Esophagus muscularis mucosa (tissue), 4 donors: ENCODE measurements at regions not wholly inside any gene's neighbourhood (a gene's known extent, or its start where the extent isn't known, plus 50 kb on each side); places are given as distances from the start of the nearest gene placed in this dataset.

Experiments
- DNase-seq: peaks from one replicate; pipeline ENCODE4 v3.0.0-alpha.2; 2017; ENCODE audit errors: extremely low spot score
- H3K27ac ChIP-seq, 4 donors: fragments of 200-600 bp; sonication (generic); replicated peaks in 1 of 4; 1 replicate in 3 of 4; 2 replicates in 1 of 4; pipeline ENCODE4 v1.5.1; 2016 to 2019; ENCODE audit warnings: mild to moderate bottlenecking in 1 of 4
- H3K27me3 ChIP-seq, 4 donors: fragments of 200-600 bp; sonication (generic); one replicate each; pipeline versions ENCODE4 v1.5.1 to v1.6.0; 2016 to 2019
- H3K36me3 ChIP-seq, 4 donors: fragments of 200-600 bp; sonication (generic); one replicate each; pipeline ENCODE4 v1.5.1; 2016 to 2019
- H3K4me1 ChIP-seq, 4 donors: fragments of 200-600 bp; sonication (generic); one replicate each; pipeline ENCODE4 v1.5.1; 2016 to 2019
- H3K4me3 ChIP-seq, 4 donors: fragments of 200-600 bp; sonication (generic); 1 replicate in 2 of 4; 2 replicates in 2 of 4; pipeline ENCODE4 v1.5.1; 2016 to 2019; ENCODE audit warnings: mild to moderate bottlenecking in 4 of 4, moderate library complexity in 1 of 4
- H3K9me3 ChIP-seq, 4 donors: fragments of 200-600 bp; sonication (generic); 1 replicate in 3 of 4; 2 replicates in 1 of 4; pipeline ENCODE4 v1.5.1; 2016 to 2019
- CTCF ChIP-seq, 3 experiments: fragments of 200-600 bp in 2 of 3; fragments of 450-650 bp in 1 of 3; sonication (generic) in 2 of 3; IDR thresholded peaks; one replicate each; pipeline ENCODE4 v1.5.1; 2017 to 2019; ENCODE audit warnings: antibody characterized with exemption in 3 of 3, mild to moderate bottlenecking in 2 of 3, moderate library complexity in 1 of 3
- EP300 ChIP-seq: sonication (generic); formaldehyde crosslinking; IDR thresholded peaks from one replicate; pipeline ENCODE4 v1.6.1; 2017; ENCODE audit warnings: antibody characterized with exemption
- POLR2A ChIP-seq: fragments of 450-650 bp; IDR thresholded peaks from one replicate; pipeline ENCODE4 v1.6.1; 2017; ENCODE audit warnings: antibody characterized with exemption, moderate library complexity, mild to moderate bottlenecking, low read depth
- POLR2AphosphoS5 ChIP-seq, 2 donors: sonication (generic); formaldehyde crosslinking; IDR thresholded peaks; one replicate each; pipeline ENCODE4 v1.6.1; 2017; ENCODE audit warnings: antibody characterized with exemption in 2 of 2
- WGBS: methylation state at CpG from one replicate; pipeline ENCODE4 v1.1.5; 2018; 5-methylcytosine and 5-hydroxymethylcytosine counted together
- intact Hi-C: fragments of 100-400 bp; cut with DNase I; formaldehyde crosslinking; loops from one replicate; pipeline ENCODE4 v1.15.1; 2023

DNA sequence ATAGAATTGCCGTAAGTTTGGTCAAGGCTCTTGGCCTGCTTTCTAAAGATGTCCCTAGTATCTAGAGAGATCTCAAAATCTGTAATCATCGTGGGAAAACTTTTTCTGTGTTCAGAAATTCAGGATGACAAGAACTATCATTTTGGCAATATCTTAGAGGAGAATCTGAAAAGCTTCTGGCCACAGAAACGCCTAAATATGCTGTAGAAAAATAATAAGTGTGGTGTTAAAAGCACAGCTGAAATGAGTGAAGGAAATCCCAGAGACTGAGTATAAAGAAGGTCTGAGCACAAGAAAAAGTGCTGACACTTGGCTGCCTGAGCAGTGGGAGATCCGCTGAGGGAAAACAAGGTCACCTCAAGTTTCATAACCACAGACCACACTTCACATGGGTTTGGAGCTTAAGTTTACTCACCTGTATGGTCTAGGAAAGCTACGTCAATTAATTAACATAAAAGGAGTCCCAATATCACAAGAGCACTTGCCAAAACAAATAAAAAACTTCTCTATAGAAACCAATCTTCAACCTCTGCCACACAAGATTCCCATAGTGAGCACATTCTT lies 235.2 kb upstream of the IRF2BP2 start:
- intact Hi-C loops = no loop called here
- Histone ChIP-seq H3K4me3 (no peak overlapping the region), H3K4me1 (peaks cover 8 to 19% (median 12%) of the 10 kb centered on the region in 4 donors), H3K27me3 (no peaks in the 10 kb centered on the region), H3K36me3 (no peaks in the 10 kb centered on the region), H3K27ac (no peak overlapping the region), H3K9me3 (no peaks in the 10 kb centered on the region)
- TF ChIP-seq CTCF (IDR thresholded peaks at IDR 0.05) = no peak
- no peak for TF ChIP-seq POLR2AphosphoS5 (IDR thresholded peaks at IDR 0.05)
- TF ChIP-seq EP300 = no peak
- TF ChIP-seq POLR2A = no peak
- no peak for DNase-seq
- WGBS = 86% methylated on average over 5 of the region's 5 CpGs

DNA sequence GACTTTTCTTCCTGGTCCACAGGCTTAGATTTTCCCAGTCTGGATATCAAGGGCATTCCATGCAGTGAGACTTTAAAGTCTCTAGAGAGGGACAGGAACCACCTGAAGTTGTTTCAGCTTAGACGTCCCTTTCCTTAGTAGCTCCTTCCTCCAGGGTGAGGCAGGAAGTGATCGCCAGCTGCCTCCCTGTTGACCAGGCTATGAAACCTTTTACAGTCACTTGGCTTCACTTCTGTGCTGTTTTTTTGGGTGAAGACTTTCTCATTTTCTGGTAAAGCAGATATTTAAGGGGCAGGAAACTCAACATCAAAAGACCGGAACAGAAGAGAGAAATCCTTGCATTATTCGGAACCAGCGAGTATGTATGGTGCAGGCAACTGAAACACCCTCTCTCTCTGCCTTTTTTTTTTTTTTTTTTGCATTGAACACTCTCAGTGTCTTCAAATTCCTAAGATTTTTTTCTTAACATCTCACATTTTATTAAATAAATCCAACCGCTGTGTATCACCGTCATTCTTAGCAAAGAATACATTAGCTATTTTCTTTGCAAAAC lies 234.6 kb upstream of the IRF2BP2 start:
- intact Hi-C loops = no loop called here
- peaks cover 6 to 15% (median 11%) of the 10 kb centered on the region in 4 donors for H3K4me1 ChIP-seq
- H3K27me3 ChIP-seq = no peaks in the 10 kb centered on the region
- 78% methylated on average over 7 of the region's 7 CpGs for WGBS
- no peaks in the 10 kb centered on the region for H3K36me3 ChIP-seq
- no peak overlapping the region for H3K4me3 ChIP-seq
- H3K27ac ChIP-seq = no peak overlapping the region
- no peaks in the 10 kb centered on the region for H3K9me3 ChIP-seq
- DNase-seq = no peak
- no peak for TF ChIP-seq POLR2A
- TF ChIP-seq POLR2AphosphoS5 (IDR thresholded peaks at IDR 0.05) = peak; percentile 19 to 50

GRCh38 chr1:234843946-234844345 lies 234.0 kb upstream of the IRF2BP2 start:
- no peaks in the 10 kb centered on the region for H3K9me3 ChIP-seq
- 70% methylated on average over 3 of the region's 3 CpGs for WGBS
- H3K27ac ChIP-seq = no peak overlapping the region
- TF ChIP-seq CTCF (IDR thresholded peaks at IDR 0.05) = no peak
- TF ChIP-seq POLR2A = no peak
- TF ChIP-seq EP300 = no peak
- no peaks in the 10 kb centered on the region for H3K27me3 ChIP-seq
- no peak for DNase-seq
- no peaks in the 10 kb centered on the region for H3K36me3 ChIP-seq
- intact Hi-C loops = no loop called here
- H3K4me1 ChIP-seq = peaks cover 6 to 14% (median 8%) of the 10 kb centered on the region in 4 donors
- no peak overlapping the region for H3K4me3 ChIP-seq

DNA sequence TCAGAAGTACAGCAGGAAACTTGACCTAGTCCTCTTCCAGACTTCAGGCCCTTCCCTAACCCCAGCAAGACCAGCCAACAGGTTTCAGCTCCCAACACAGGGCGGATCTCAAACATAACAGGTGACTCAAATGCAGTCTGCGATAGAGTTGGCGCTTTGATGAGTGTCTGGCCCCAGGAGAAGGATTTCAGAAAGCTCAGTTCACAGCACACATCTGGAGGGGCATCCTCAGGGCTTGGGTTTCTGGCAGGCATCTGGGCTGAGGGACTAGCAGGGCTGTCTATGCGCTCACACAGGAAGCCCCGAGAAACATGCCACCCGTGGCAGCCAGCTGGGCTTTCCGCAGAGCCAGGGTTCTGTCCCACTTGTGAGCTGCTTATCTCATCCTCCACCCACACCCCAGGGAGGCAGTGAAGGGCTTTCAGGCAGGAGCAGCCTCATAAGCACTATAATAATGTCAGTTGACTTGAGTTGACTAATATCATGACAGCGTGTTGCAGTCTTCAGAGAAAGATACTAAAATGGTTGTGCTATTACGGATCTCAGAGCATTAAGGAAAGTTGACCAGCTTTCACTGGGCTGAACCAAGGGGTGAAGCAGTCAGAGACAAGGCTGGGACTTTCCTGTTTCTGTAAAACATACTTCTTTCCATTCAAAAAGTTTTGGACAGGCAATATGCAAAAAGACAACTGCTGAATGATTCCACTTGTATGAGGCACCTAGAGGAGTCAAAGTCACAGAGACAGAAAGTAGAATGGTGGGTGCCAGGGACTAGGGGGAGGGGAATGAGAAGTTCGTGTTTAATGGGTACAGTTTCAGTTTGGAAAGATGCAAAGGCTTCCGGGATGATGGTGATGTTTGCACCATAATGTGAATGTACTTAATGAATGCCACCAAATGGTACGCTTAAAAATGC lies 233.0 kb upstream of the IRF2BP2 start:
- no peak for TF ChIP-seq EP300
- no peak for TF ChIP-seq CTCF (IDR thresholded peaks at IDR 0.05)
- TF ChIP-seq POLR2AphosphoS5 (IDR thresholded peaks at IDR 0.05) = no peak
- no peak for TF ChIP-seq POLR2A
- no peak for DNase-seq
- Histone ChIP-seq H3K27me3 (no peaks in the 10 kb centered on the region), H3K27ac (no peak overlapping the region), H3K36me3 (no peaks in the 10 kb centered on the region), H3K9me3 (no peaks in the 10 kb centered on the region), H3K4me1 (peaks cover 6 to 14% (median 8%) of the 10 kb centered on the region in 4 donors), H3K4me3 (no peak overlapping the region)
- intact Hi-C loops = no loop called here
- 87% methylated on average over 8 of the region's 12 CpGs for WGBS

DNA sequence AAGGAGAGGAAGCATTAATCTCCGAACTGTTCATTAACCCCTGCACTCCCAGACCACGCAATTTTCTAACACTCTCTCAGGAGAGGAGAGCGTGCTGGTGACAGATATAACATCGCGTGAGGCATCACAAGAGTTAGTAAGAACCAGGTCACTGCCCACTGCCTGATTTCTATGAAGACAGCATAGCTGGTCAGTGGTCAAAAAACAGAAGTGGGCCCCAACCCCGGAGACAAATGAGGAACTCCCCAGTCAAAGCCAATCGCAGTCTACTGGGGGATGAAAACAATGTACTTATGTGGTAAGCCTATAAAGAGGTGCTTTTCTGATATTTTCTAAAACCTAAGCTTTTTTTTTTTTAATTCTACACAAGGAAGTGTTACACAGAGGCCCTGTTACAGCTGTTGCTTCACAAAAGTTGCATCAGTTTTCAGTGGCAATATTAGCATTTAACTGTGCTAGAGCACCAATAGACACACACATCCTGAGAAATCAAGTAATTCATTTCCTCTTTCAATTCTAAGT lies 231.8 kb upstream of the IRF2BP2 start:
- Histone ChIP-seq H3K4me1 (peaks cover 6 to 14% (median 8%) of the 10 kb centered on the region in 4 donors), H3K36me3 (no peaks in the 10 kb centered on the region), H3K4me3 (no peak overlapping the region), H3K27ac (no peak overlapping the region), H3K9me3 (no peaks in the 10 kb centered on the region), H3K27me3 (no peaks in the 10 kb centered on the region)
- TF ChIP-seq EP300 = no peak
- no peak for TF ChIP-seq POLR2AphosphoS5 (IDR thresholded peaks at IDR 0.05)
- TF ChIP-seq CTCF (IDR thresholded peaks at IDR 0.05) = no peak
- TF ChIP-seq POLR2A = no peak
- 67% methylated on average over 7 of the region's 7 CpGs for WGBS
- intact Hi-C loops = no loop called here
- no peak for DNase-seq
